GM19328 (cell line): ENCODE measurements at regions not wholly inside any gene's neighbourhood (a gene's known extent, or its start where the extent isn't known, plus 50 kb on each side); places are given as distances from the start of the nearest gene placed in this dataset.
A peak's percentile ranks its signal among the peaks of the same experiment; 100 is the strongest.

Source experiments
- ATAC-seq: cut with Tn5 transposase; IDR thresholded peaks from one replicate; pipeline ENCODE4 v1.9.1; 2021; ENCODE audit warnings: mild to moderate bottlenecking, moderate library complexity; ENCODE audit not compliant: unreplicated experiment

GRCh38 chr14:71321574-71322315 lies 414.5 kb downstream of the PCNX1 start:
- no peak for ATAC-seq

- no peak for ATAC-seq
Measured at GRCh38 chr14:71322655-71323250, 415.5 kb downstream of the PCNX1 start.

GRCh38 chr14:71324767-71325272 lies 417.6 kb downstream of the PCNX1 start:
- no peak for ATAC-seq

- ATAC-seq, result no peak
Measured at GRCh38 chr14:71327691-71328090, 420.4 kb downstream of the PCNX1 start.

- ATAC-seq, result no peak
Measured at GRCh38 chr14:71328183-71328582, 420.9 kb downstream of the PCNX1 start.

GRCh38 chr14:71328954-71329353 lies 421.7 kb downstream of the PCNX1 start:
- ATAC-seq, result no peak

- ATAC-seq, result no peak
Measured at GRCh38 chr14:71331403-71331802, 424.1 kb downstream of the PCNX1 start.

- ATAC-seq, result no peak
Measured at GRCh38 chr14:71332476-71332875, 425.2 kb downstream of the PCNX1 start.

- no peak for ATAC-seq
Measured at GRCh38 chr14:71333705-71334104, 426.4 kb downstream of the PCNX1 start.

- ATAC-seq, result no peak
Measured at GRCh38 chr14:71336489-71337192, 429.4 kb downstream of the PCNX1 start.

- no peak for ATAC-seq
Measured at GRCh38 chr14:71338153-71338552, 430.9 kb downstream of the PCNX1 start.

- ATAC-seq, result no peak
Measured at GRCh38 chr14:71339650-71340415, 432.6 kb downstream of the PCNX1 start.

GRCh38 chr14:71341156-71341555 lies 433.9 kb downstream of the PCNX1 start:
- no peak for ATAC-seq

- ATAC-seq, result no peak
Measured at GRCh38 chr14:71343724-71344123, 436.5 kb downstream of the PCNX1 start.

GRCh38 chr14:71344506-71344905 lies 437.2 kb downstream of the PCNX1 start:
- no peak for ATAC-seq

- ATAC-seq, result peak; percentile 52
Measured at GRCh38 chr14:71346685-71347084, 439.4 kb downstream of the PCNX1 start.

GRCh38 chr14:71348394-71348793 lies 441.1 kb downstream of the PCNX1 start:
- no peak for ATAC-seq

GRCh38 chr14:71348817-71349216 lies 441.6 kb downstream of the PCNX1 start:
- ATAC-seq, result no peak

GRCh38 chr14:71354142-71354541 lies 446.9 kb downstream of the PCNX1 start:
- no peak for ATAC-seq

- no peak for ATAC-seq
Measured at GRCh38 chr14:71354801-71355200, 447.5 kb downstream of the PCNX1 start.
